Activated naive CD4-positive, alpha-beta T cell treated with anti-CD3 and anti-CD28 coated beads, Interleukin-2, amount 50 U/mL, for 16 hours (primary cell): ENCODE measurements at regions not wholly inside any gene's neighbourhood (a gene's known extent, or its start where the extent isn't known, plus 50 kb on each side); places are given as distances from the start of the nearest gene placed in this dataset.
"Not testable (repeated sequence)": the region's sequence is repeated elsewhere in the genome, so short reads cannot be mapped to it uniquely, and the experiment has no call there.

ENCODE experiments used
- DNase-seq: peaks from one replicate; pipeline ENCODE4 v3.0.0-alpha.2; 2020

GRCh38 chr1:82790556-82790955, 989.8 kb downstream of the ADGRL2 start:
- no peak for DNase-seq

DNA sequence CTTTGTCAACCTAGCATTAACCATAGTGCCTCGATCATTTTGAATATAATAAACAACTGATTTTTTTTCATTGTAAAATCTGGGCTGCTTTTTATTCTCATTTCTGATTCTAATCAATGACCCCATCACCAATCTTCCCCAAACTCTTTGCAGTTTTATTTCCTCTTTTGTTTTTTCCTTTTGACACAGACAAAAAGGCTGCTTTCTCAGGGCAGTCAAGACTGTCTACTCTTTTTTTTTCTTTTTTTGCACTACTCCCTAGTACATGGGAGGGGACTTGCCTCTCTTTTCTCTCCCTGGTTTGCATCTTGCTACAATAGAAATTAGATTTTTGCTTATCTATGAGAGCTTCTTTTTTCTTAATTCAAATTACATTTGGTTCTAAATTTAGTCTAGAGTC, 987.9 kb downstream of the ADGRL2 start:
- no peak for DNase-seq

GRCh38 chr1:82788038-82788437, 987.3 kb downstream of the ADGRL2 start:
- DNase-seq: no peak

DNA sequence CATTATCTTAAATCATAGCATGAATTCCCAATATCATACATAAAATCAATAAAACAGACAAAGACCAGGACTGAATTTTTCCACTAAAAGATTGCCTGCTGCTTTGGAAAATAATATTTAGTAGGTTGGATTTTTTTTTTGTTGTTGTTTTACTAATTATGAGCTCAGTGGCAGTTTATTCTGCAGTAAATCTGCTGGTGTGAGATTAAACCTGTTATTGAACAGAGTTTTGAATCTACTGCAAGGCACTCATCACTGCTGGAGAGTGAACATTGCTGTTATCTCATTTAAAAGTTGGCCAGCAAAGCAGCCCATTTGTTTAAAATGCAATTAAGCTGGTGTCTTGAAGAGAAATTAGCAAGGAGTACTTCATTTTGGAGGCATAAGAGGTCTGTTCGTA, 986.1 kb downstream of the ADGRL2 start:
- DNase-seq: no peak

DNA sequence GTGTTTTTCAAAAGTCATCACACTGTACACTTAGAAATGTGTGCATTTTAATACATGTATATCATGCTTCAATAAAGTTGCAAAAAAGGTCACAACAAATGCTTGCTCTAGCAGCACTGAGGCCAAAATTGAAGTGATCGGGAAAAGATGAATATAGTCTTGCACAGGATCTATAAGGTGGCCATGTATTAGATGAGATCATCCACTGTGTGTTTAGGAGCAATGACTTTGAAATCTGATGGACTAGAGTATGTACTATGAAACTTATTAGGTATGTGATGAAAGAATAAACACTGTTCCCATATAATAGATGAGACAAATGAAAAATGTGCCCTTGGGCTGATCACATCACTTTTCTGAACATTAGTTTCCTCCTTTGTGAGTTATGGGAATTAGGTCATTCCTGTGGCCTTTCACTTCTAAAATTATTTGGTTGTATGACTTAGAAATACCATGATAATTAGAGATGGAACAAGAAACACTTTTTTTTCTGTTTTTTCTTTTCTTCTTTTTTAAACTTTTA, 984.6 kb downstream of the ADGRL2 start:
- DNase-seq: no peak

DNA sequence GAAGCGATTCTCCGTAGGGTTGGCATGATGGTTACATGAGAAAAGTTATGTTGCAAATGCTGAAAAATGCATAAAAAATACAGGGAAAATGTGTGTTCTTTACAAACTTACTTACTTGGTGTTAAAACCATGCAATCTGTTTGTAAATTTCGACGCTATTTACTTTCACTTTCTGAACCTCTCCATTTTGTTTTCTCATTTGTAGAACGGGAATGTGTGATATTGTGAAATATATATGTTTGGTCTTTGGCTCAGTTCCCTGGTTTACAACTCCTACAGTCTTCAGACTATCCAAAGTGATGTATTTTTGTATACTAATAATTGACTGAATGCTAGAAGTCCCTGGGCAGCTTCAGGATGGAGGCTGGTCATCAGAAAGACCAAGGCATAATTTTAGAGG, 982.3 kb downstream of the ADGRL2 start:
- no peak for DNase-seq

DNA sequence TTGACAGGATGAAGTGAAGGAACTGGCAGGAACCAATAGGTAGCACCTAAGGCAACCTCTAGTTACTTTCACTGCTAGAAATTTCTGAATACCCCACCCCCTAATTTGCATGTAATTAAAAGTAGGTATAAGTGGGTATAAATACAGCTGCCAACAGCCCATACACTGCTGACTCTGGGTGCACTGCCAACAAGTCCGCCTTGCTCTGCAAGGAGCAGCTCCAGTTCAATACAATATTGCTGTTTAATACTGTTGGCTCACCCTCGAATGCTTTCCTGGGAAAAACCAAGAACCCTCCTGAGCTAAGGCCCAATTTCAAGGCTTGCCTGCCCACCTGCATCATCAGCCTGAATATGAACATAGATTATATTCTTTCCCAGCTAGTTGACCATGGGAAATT, 981.9 kb downstream of the ADGRL2 start:
- DNase-seq: no peak

GRCh38 chr1:82778612-82779011, 977.9 kb downstream of the ADGRL2 start:
- DNase-seq: no peak

- no peak for DNase-seq
Measured at GRCh38 chr1:82777240-82777639, 976.5 kb downstream of the ADGRL2 start.

- DNase-seq: not testable (repeated sequence)
Measured at GRCh38 chr1:82776730-82777129, 976.0 kb downstream of the ADGRL2 start.

DNA sequence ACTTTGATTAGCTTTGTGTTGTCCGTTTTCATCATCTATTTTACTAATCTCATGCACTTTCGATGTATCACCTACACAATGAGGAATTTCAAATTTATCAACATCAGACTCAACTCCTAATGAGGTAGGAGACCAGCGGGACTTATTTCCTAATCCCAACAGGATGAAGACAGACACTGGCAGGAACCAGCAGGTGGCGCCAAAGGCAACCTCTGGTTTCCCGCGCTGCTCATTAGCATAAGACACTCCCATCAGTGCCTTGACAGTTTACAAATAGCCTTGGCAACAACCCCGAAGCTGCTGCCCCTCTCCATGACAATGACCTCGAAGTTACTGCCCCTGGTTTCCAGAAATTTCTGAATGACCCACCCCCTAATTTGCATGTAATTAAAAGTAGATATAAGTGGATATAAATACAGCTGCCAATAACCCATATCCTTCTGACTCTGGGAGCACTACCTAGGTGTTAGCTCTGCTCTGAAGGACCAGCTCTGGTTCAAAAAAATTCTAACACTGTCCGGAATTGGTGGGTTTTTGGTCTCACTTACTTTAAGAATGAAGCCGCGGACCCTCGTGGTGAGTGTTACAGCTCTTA, 974.8 kb downstream of the ADGRL2 start:
- DNase-seq: peak; percentile 14

DNA sequence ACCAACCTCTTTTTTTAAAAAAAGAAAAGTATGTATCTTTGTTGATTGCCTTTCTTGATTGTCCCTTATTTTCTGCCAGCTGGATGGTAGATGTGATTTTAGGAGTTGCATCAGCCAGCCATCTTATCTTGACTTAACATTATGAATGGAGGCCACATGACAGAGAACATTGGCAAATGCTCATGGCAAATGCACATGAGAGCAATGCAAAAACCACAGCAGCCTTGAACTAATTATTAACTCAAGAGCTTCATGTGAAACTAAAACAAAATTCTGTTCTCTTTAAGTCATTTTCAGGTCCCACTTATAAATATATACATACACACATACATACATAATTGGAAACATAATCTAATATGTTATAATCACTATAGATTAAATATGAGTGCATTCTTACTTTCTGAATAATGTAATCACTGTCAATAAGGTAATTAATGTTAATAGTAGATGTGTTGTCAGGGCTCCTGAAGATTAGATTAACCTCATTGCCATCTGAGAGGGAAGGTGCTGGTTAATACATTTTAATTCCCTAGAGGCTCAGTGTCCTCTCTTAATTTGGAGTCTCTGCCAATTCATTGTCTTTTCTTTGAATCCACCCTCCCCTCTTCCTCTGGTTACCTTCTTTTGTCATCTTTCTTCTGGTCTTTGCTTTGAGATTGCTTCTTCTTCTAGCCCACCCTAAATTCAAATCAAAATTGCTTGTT, 962.2 kb downstream of the ADGRL2 start:
- DNase-seq: no peak

DNA sequence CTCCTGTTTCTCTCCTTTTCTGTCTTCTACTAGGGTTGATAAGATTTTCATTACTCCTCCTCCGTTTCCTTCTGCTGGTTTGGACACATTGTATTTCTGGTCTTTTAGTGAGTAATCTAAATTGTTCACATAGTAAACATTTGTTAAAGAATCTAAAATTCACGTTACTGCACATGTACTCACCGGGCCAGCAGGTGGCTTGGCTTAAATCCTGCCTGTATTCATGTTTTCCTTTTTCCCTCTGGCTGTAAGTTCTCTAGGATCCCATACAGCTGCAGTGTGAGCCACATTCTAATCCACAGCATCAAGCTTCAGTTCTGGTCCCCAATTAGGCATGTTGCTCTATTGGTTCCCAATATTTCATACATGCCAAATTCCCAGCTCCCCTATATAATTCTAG, 958.3 kb downstream of the ADGRL2 start:
- DNase-seq: no peak

GRCh38 chr1:82755671-82756070, 954.9 kb downstream of the ADGRL2 start:
- DNase-seq: no peak

DNA sequence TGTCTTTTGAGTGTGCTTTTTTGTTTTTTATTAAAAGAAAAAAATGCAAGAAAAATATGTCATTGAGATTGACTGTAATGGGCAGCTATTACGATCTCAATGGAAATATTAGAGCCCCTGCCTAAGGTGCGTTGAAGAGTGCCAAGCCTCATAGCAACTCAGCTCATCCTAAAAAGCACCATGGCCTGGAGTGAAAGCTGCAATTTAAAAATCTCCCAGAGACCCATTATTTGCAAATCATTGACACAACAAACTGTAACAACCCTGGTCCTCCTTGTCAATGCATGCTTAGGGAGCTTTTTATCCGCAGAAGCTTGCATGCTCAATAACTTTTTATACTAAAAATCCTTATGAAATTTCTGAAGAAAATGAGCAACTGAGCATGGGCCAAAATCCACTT, 954.5 kb downstream of the ADGRL2 start:
- DNase-seq: no peak

DNA sequence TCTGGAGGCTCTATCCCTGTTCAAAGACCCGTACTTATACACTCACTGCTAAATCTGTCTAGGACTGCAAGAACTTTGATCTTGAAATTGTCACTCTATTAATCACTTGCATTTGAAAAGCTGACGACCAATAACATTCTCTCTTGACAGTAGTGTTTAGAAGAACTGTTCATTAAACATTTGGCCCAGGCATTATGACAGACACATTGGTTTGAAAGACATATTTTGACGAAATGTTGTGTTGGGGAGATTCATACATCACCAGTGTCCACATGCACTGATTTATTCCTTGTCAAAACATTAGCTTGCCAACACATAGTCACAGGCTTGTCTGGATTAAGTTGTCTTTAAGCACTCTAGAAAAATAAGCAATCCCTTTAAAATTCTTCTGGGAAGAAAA, 951.3 kb downstream of the ADGRL2 start:
- DNase-seq: no peak

DNA sequence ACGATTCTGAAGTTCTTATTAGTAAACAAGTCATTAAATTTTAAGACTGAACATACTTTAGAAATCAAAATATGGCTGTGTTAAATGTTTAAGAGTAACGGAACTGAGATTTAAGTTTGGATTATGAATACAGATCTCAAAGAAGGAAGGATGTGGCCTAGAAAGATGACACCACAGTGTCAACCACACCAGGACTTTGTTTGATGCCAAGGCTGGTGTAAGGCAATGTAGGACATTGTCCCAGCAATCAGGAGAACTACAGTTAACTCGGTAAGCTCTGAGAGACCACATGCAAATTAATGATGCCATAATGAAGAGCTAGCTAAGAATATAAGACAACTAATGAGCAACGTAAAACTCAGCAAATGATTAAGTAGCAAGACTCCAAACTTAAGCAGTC, 932.9 kb downstream of the ADGRL2 start:
- DNase-seq: no peak

DNA sequence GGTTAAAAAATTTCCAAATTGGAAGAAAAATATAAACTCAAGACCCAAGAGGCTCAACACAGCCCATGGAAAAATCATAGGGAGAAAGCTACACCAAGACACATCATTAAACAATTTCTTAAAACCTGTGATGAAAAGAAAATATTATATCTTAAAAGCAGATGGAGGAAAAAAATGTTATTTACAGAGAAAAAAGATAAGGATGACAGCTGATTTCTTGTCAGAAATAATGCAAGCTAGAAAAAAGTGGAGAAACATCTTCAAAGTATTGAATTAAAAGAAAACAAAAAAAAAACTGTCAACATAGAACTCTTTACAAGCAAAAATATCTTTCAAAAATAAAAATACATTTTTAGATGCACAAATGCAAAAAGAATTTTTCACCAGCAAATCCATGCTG, 930.5 kb downstream of the ADGRL2 start:
- no peak for DNase-seq

GRCh38 chr1:82728206-82728605, 927.5 kb downstream of the ADGRL2 start:
- DNase-seq: no peak

DNA sequence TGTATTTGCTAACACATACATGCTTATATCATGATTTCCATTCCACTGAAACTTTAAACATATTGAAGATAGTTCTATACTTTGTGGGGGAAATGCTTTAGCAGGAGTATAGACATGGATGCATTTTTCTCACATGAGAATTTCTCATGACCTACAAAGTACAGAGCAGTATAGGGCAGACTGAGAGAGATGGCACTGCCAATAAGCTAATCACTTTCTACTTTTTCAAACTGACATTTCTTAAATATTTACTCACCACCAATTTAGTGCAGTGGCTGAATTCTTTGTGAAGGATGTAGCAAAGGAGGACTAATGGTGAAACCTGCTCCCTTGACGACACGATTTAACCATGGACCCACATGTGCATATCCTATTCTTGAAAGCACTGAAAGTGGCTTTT, 923.5 kb downstream of the ADGRL2 start:
- DNase-seq: no peak

- DNase-seq: no peak
Measured at GRCh38 chr1:82722608-82723007, 921.9 kb downstream of the ADGRL2 start.

DNA sequence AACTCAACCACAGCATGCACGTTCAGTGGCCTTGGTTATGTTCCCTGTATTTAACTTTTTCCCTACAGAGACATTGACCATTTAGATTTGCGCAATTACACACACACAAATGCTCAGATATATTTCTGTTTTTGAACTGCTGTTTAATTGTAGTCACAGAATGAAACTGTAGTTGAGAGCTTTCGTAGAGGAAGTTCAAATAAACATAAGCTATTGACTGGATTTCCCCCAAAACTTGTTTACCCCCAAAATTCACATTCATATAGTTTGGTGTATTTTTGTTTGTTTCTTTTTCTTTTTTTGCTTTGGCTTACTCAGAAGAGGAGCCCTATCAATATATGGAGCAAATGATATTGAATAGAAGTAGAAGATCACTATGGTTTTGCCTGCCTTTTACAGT, 921.0 kb downstream of the ADGRL2 start:
- DNase-seq: no peak

- DNase-seq: no peak
Measured at GRCh38 chr1:82718719-82719419, 918.1 kb downstream of the ADGRL2 start.

- DNase-seq: no peak
Measured at GRCh38 chr1:82710091-82710490, 909.4 kb downstream of the ADGRL2 start.
